CD4-positive, alpha-beta T cell treated with Interleukin-1 beta for 1 hour (primary cell): ENCODE measurements at regions not wholly inside any gene's neighbourhood (a gene's known extent, or its start where the extent isn't known, plus 50 kb on each side); places are given as distances from the start of the nearest gene placed in this dataset.

Experiments used
- DNase-seq, 2 donors: peaks; one replicate each; pipeline ENCODE4 v3.0.0-alpha.2; 2020 to 2022

- no peak for DNase-seq
Measured at GRCh38 chr12:124686370-124687173, 119.2 kb upstream of the NCOR2 start.

GRCh38 chr12:124685689-124686369 lies 118.4 kb upstream of the NCOR2 start:
- no peak for DNase-seq

GRCh38 chr12:124684971-124685688 lies 117.7 kb upstream of the NCOR2 start:
- no peak for DNase-seq

GRCh38 chr12:124684496-124684895 lies 117.1 kb upstream of the NCOR2 start:
- DNase-seq, result no peak

- DNase-seq, result no peak
Measured at GRCh38 chr12:124683152-124684124, 116.0 kb upstream of the NCOR2 start.

- no peak for DNase-seq
Measured at GRCh38 chr12:124682425-124683151, 115.2 kb upstream of the NCOR2 start.

- DNase-seq, result no peak
Measured at GRCh38 chr12:124681779-124682391, 114.5 kb upstream of the NCOR2 start.

- DNase-seq, result peak; percentile 35 to 77
Measured at GRCh38 chr12:124680863-124681778, 113.7 kb upstream of the NCOR2 start.

- DNase-seq, result no peak
Measured at GRCh38 chr12:124679533-124680371, 112.3 kb upstream of the NCOR2 start.

GRCh38 chr12:124679047-124679446 lies 111.6 kb upstream of the NCOR2 start:
- DNase-seq, result no peak

GRCh38 chr12:124678421-124678893 lies 111.0 kb upstream of the NCOR2 start:
- no peak for DNase-seq

- DNase-seq, result no peak
Measured at GRCh38 chr12:124677552-124678356, 110.3 kb upstream of the NCOR2 start.

- DNase-seq, result no peak
Measured at GRCh38 chr12:124676714-124677462, 109.5 kb upstream of the NCOR2 start.

- peak in 1 of 2 donors; percentile 52 for DNase-seq
Measured at GRCh38 chr12:124675881-124676713, 108.7 kb upstream of the NCOR2 start.

GRCh38 chr12:124674937-124675336 lies 107.5 kb upstream of the NCOR2 start:
- no peak for DNase-seq
